ENCODE measurements at regions not wholly inside any gene's neighbourhood (a gene's known extent, or its start where the extent isn't known, plus 50 kb on each side); places are given as distances from the start of the nearest gene placed in this dataset.

DNA sequence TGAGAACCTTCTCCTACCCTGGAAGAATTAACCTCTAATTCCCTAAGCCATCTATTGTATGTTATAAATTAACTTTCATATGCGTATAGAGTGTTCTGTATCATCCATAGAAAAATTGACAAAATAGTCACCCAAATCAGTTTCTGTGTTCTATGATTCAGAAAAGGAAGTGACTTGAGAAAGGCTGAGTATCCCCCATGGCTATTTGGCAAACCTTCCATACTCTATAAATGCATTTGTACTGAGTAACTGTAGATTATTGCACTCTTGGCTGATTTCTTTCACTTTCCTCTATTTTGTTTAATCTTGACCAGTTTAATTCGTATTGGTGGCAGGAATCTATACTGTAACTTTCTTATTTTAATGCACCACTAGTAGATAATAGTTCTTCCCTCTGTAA is 182.2 kb downstream of the HTR7 start:
- ChIA-PET CTCF (no interaction called here), POLR2A (no interaction called here)
- peaks cover 1 to 20% of the 10 kb centered on the region in 2 donors for H3K27me3 Mint-ChIP-seq
- no peaks in the 10 kb centered on the region for H3K36me3 Mint-ChIP-seq
- Histone ChIP-seq H3K9me3 (no peaks in the 10 kb centered on the region), H3K27ac (ENCODE audit: low read length) (no peak overlapping the region), H3K4me3 (ENCODE audit: control insufficient read depth in 1 of 2, extremely low read depth in 1 of 2, low read length in 1 of 2) (no peak overlapping the region), H3K27me3 (replicated peaks in 1 of 2; ENCODE audit: control insufficient read depth in 2 of 2, extremely low read depth in 1 of 2, insufficient read depth in 2 of 2, low read length in 1 of 2) (no peaks in the 10 kb centered on the region), H3K4me1 (ENCODE audit: control insufficient read depth in 1 of 2, extremely low read depth in 1 of 2, insufficient read depth in 2 of 2, low read length in 2 of 2) (no peaks in the 10 kb centered on the region), H3K36me3 (ENCODE audit: control insufficient read depth in 2 of 2, extremely low read depth in 1 of 2, insufficient read depth in 1 of 2, low read length in 1 of 2) (no peaks in the 10 kb centered on the region)
- no peak overlapping the region for H3K27ac Mint-ChIP-seq
- ATAC-seq (replicated peaks in 1 of 4) (no peak), DNase-seq (no peak)
- no peaks in the 10 kb centered on the region for H3K4me1 Mint-ChIP-seq
- WGBS (ENCODE audit: insufficient coverage), result 33% methylated on average over 1 of the region's 2 CpGs
- H3K9me3 Mint-ChIP-seq, result peaks cover 0 to 3% (median 0%) of the 10 kb centered on the region in 3 donors
- no peak overlapping the region for H3K4me3 Mint-ChIP-seq

Measured in T-cell (primary cell).